H1 (cell line): ENCODE measurements at regions not wholly inside any gene's neighbourhood (a gene's known extent, or its start where the extent isn't known, plus 50 kb on each side); places are given as distances from the start of the nearest gene placed in this dataset.

Experiments
- EP300 ChIP-seq, 2 experiments: IDR thresholded peaks; 1 replicate in 1 of 2; 2 replicates in 1 of 2; pipeline ENCODE4 v1.6.1; 2011 to 2012; ENCODE audit warnings: low read depth in 2 of 2, low read length in 2 of 2, mild to moderate bottlenecking in 2 of 2, borderline replicate concordance in 1 of 2, inconsistent platforms in 1 of 2, moderate library complexity in 1 of 2
- EZH2 ChIP-seq: fragments of 200-600 bp; sonication (generic); IDR thresholded peaks from 2 replicates; pipeline ENCODE4 v1.7.1; 2012; ENCODE audit warnings: low read depth, mild to moderate bottlenecking, moderate library complexity, low read length, inconsistent platforms; ENCODE audit not compliant: severe bottlenecking
- POLR2AphosphoS5 ChIP-seq: IDR thresholded peaks from 2 replicates; pipeline ENCODE4 v1.6.1; 2011; ENCODE audit warnings: low read depth, low read length
- POU5F1 ChIP-seq: IDR thresholded peaks from 2 replicates; pipeline ENCODE4 v1.6.1; 2011; ENCODE audit warnings: low read depth, mild to moderate bottlenecking, low read length, moderate library complexity
- RAD21 ChIP-seq, 2 experiments: IDR thresholded peaks in 1 of 2; conservative IDR thresholded peaks in 1 of 2; 2 replicates each; pipeline ENCODE4 v1.6.1; 2011; ENCODE audit warnings: low read depth in 2 of 2, low read length in 2 of 2, improper control_type of control experiment in 1 of 2, inconsistent platforms in 1 of 2, mild to moderate bottlenecking in 1 of 2, moderate library complexity in 1 of 2
- SIX5 ChIP-seq: IDR thresholded peaks from 2 replicates; pipeline ENCODE4 v1.6.1; 2011; ENCODE audit warnings: mild to moderate bottlenecking, low read depth, low read length
- TBP ChIP-seq: IDR thresholded peaks from 2 replicates; pipeline ENCODE4 v1.6.1; 2011; ENCODE audit warnings: low read depth, low read length, improper control_type of control experiment

GRCh38 chr1:228984646-228985631 lies 249.7 kb downstream of the RHOU start (continued):
- no peak for TF ChIP-seq RAD21 (IDR thresholded peaks at IDR 0.05 in 1 of 2, conservative IDR thresholded peaks at IDR 0.05 in 1 of 2; ENCODE audit: low read depth in 2 of 2, low read length in 2 of 2)
- TF ChIP-seq TBP: no peak
- TF ChIP-seq SIX5: no peak
- no peak for TF ChIP-seq POLR2AphosphoS5
- no peak for TF ChIP-seq EP300 (IDR thresholded peaks at IDR 0.05; ENCODE audit: borderline replicate concordance in 1 of 2, low read depth in 2 of 2, low read length in 2 of 2)
- TF ChIP-seq POU5F1: no peak
- TF ChIP-seq EZH2: no peak
